H1 (cell line): ENCODE measurements at regions not wholly inside any gene's neighbourhood (a gene's known extent, or its start where the extent isn't known, plus 50 kb on each side); places are given as distances from the start of the nearest gene placed in this dataset.

Source experiments
- CTCF ChIA-PET: fragments of 300-600 bp; sonication (Branson Sonifier 250); formaldehyde crosslinking; loops from one replicate; lab custom pipeline; 2021; ENCODE audit not compliant: partially characterized antibody; lab: Charles Lee
- POLR2A ChIA-PET: fragments of 300-600 bp; sonication (Branson Sonifier 250); formaldehyde crosslinking; loops from one replicate; lab custom pipeline; 2021; ENCODE audit warnings: inconsistent platforms; ENCODE audit not compliant: partially characterized antibody; lab: Charles Lee
- DNase-seq, 2 experiments: peaks; one replicate each; pipeline versions ENCODE4 v3.0.0 to v3.0.0-alpha.2; 2010 to 2022; ENCODE audit warnings: low spot score in 2 of 2, low read depth in 1 of 2, mixed read lengths in 1 of 2
- FAIRE-seq: peaks from 2 replicates; lab custom pipeline; 2011; peaks lifted over from hg19 to GRCh38; lab: Jason Lieb, UNC
- H2AFZ ChIP-seq: 2 replicates; pipeline ENCODE4 v1.8.1; 2012; ENCODE audit warnings: low read length, inconsistent platforms
- H2AK5ac ChIP-seq: 2 replicates; pipeline ENCODE4 v1.6.1; 2013; ENCODE audit warnings: low read depth, low read length
- H2BK120ac ChIP-seq: replicated peaks from 2 replicates; pipeline ENCODE3; 2013; ENCODE audit warnings: low read depth, low read length, inconsistent platforms
- H2BK12ac ChIP-seq: 2 replicates; pipeline ENCODE4 v1.6.1; 2013; ENCODE audit warnings: low read depth, low read length
- H2BK15ac ChIP-seq: 2 replicates; pipeline ENCODE4 v1.6.1; 2013; ENCODE audit warnings: low read length
- H2BK20ac ChIP-seq: 2 replicates; pipeline ENCODE4 v1.6.1; 2013; ENCODE audit warnings: low read length
- H2BK5ac ChIP-seq: 2 replicates; pipeline ENCODE4 v1.6.1; 2013; ENCODE audit warnings: low read depth, low read length
- H3K14ac ChIP-seq: 2 replicates; pipeline ENCODE4 v1.6.1; 2013; ENCODE audit warnings: inconsistent platforms; ENCODE audit not compliant: insufficient read length
- H3K18ac ChIP-seq: 2 replicates; pipeline ENCODE4 v1.6.1; 2013; ENCODE audit warnings: low read length; ENCODE audit errors: extremely low read depth
- H3K23ac ChIP-seq: 2 replicates; pipeline ENCODE4 v1.6.1; 2013; ENCODE audit warnings: inconsistent platforms; ENCODE audit not compliant: insufficient read length
- H3K23me2 ChIP-seq: 2 replicates; pipeline ENCODE4 v1.6.1; 2013; ENCODE audit warnings: low read depth, low read length
- H3K27ac ChIP-seq: 2 replicates; pipeline ENCODE4 v1.6.1; 2011; ENCODE audit warnings: low read depth, low read length, inconsistent platforms
- H3K27me3 ChIP-seq, 4 experiments: replicated peaks in 1 of 4; 1 replicate in 1 of 4; 2 replicates in 3 of 4; pipeline versions ENCODE4 v1.6.1 to v1.8.1; 2011 to 2013; ENCODE audit warnings: low read length in 3 of 4, mild to moderate bottlenecking in 3 of 4, inconsistent platforms in 2 of 4, mixed read lengths in 2 of 4, moderate library complexity in 1 of 4; ENCODE audit not compliant: control insufficient read depth in 3 of 4, insufficient read depth in 3 of 4; ENCODE audit errors: extremely low read depth in 1 of 4
- H3K36me3 ChIP-seq, 4 experiments: 2 replicates each; pipeline versions ENCODE4 v1.6.1 to v1.8.1; 2011 to 2013; ENCODE audit warnings: mild to moderate bottlenecking in 4 of 4, low read length in 3 of 4, moderate library complexity in 2 of 4, control low read depth in 1 of 4, inconsistent platforms in 1 of 4; ENCODE audit not compliant: insufficient read depth in 4 of 4, control insufficient read depth in 2 of 4
- H3K4ac ChIP-seq: replicated peaks from 2 replicates; pipeline ENCODE3; 2013; ENCODE audit warnings: low read length, low read depth, mixed read lengths, inconsistent platforms; ENCODE audit not compliant: insufficient read length
- H3K4me1 ChIP-seq, 4 experiments: replicated peaks in 1 of 4; 1 replicate in 1 of 4; 2 replicates in 3 of 4; pipeline versions ENCODE4 v1.6.1 to v1.8.1; 2011 to 2013; ENCODE audit warnings: low read length in 3 of 4, inconsistent platforms in 2 of 4, mixed read lengths in 1 of 4; ENCODE audit not compliant: insufficient read depth in 4 of 4, control insufficient read depth in 3 of 4
- H3K4me2 ChIP-seq, 2 experiments: 2 replicates each; pipeline versions ENCODE4 v1.6.1 to v1.8.1; 2011 to 2013; ENCODE audit warnings: low read depth in 2 of 2, low read length in 2 of 2, control low read depth in 1 of 2, inconsistent platforms in 1 of 2, mild to moderate bottlenecking in 1 of 2; ENCODE audit not compliant: insufficient read depth in 1 of 2
- H3K4me3 ChIP-seq, 4 experiments: fragments of 200-600, 300-600 bp in 1 of 4; sonication (generic), shearing (Covaris generic), sonication (Bioruptor Twin) in 1 of 4; 2 replicates each; pipeline versions ENCODE4 v1.5.1 to v1.8.1; 2011 to 2016; ENCODE audit warnings: low read length in 4 of 4, low read depth in 3 of 4, control low read depth in 2 of 4, inconsistent platforms in 2 of 4, mild to moderate bottlenecking in 2 of 4, mixed read lengths in 1 of 4, moderate library complexity in 1 of 4; ENCODE audit not compliant: insufficient read depth in 2 of 4; ENCODE audit errors: extremely low read depth in 1 of 4
- H3K56ac ChIP-seq: replicated peaks from 2 replicates; pipeline ENCODE3; 2013; ENCODE audit warnings: low read depth, mild to moderate bottlenecking, mixed read lengths, low read length, inconsistent platforms; ENCODE audit not compliant: insufficient read length
- H3K79me1 ChIP-seq: 2 replicates; pipeline ENCODE4 v1.6.1; 2013; ENCODE audit warnings: low read depth, low read length, control low read depth
- H3K79me2 ChIP-seq, 2 experiments: 2 replicates each; pipeline versions ENCODE4 v1.6.1 to v1.8.1; 2012 to 2013; ENCODE audit warnings: low read length in 2 of 2, mild to moderate bottlenecking in 2 of 2, inconsistent platforms in 1 of 2; ENCODE audit not compliant: insufficient read depth in 2 of 2, control insufficient read depth in 1 of 2
- H3K9ac ChIP-seq, 4 experiments: replicated peaks in 1 of 4; 1 replicate in 1 of 4; 2 replicates in 3 of 4; pipeline versions ENCODE4 v1.6.1 to v1.8.1; 2011 to 2013; ENCODE audit warnings: low read depth in 3 of 4, low read length in 3 of 4, control low read depth in 2 of 4, mild to moderate bottlenecking in 2 of 4, moderate library complexity in 2 of 4, inconsistent platforms in 1 of 4; ENCODE audit errors: extremely low read depth in 1 of 4
- H3K9me3 ChIP-seq, 2 experiments: 2 replicates each; pipeline versions ENCODE4 v1.6.1 to v1.8.1; 2012 to 2013; ENCODE audit warnings: mild to moderate bottlenecking in 2 of 2, moderate library complexity in 2 of 2, control low read depth in 1 of 2, inconsistent platforms in 1 of 2, low read depth in 1 of 2, low read length in 1 of 2, mixed read lengths in 1 of 2; ENCODE audit not compliant: insufficient read depth in 2 of 2
- H4K20me1 ChIP-seq, 2 experiments: replicated peaks in 1 of 2; 2 replicates each; pipeline versions ENCODE3 to v1.8.1; 2011 to 2013; ENCODE audit warnings: inconsistent platforms in 2 of 2, low read length in 2 of 2, mild to moderate bottlenecking in 1 of 2; ENCODE audit not compliant: insufficient read depth in 2 of 2, control insufficient read depth in 1 of 2
- H4K5ac ChIP-seq: 2 replicates; pipeline ENCODE4 v1.6.1; 2013; ENCODE audit warnings: low read length, low read depth, mixed read lengths, inconsistent platforms; ENCODE audit not compliant: insufficient read length
- H4K8ac ChIP-seq: 2 replicates; pipeline ENCODE4 v1.8.0; 2013; ENCODE audit warnings: mild to moderate bottlenecking, moderate library complexity, low read length, inconsistent platforms; ENCODE audit not compliant: insufficient read depth; ENCODE audit errors: extremely low read depth
- H4K91ac ChIP-seq: replicated peaks from 2 replicates; pipeline ENCODE3; 2013; ENCODE audit warnings: low read length, mixed read lengths, inconsistent platforms; ENCODE audit not compliant: insufficient read length
- CHD2 ChIP-seq: IDR thresholded peaks from 2 replicates; pipeline ENCODE4 v1.6.1; 2012; ENCODE audit warnings: low read length, improper control_type of control experiment
- GTF2F1 ChIP-seq: IDR thresholded peaks from 2 replicates; pipeline ENCODE4 v1.6.1; 2012; ENCODE audit warnings: low read depth, low read length, improper control_type of control experiment, borderline replicate concordance
- WGBS, 2 experiments: shearing (Covaris generic) in 1 of 2; methylation state at CpG; one replicate each; pipeline versions ENCODE4 v1.1.6 to v1.1.7; 2013 to 2015; ENCODE audit warnings: low lambda C conversion rate in 2 of 2, mixed read lengths in 2 of 2, inconsistent platforms in 1 of 2, low coverage in 1 of 2, missing lambda C conversion rate in 1 of 2; ENCODE audit not compliant: insufficient replicate concordance in 2 of 2, insufficient coverage in 1 of 2, insufficient read length in 1 of 2; ENCODE audit errors: extremely low coverage in 1 of 2, missing lambda C conversion rate in 1 of 2; 5-methylcytosine and 5-hydroxymethylcytosine counted together

GRCh38 chrX:7654316-7654715 is 188.7 kb upstream of the VCX start:
- H2BK5ac ChIP-seq: no peak overlapping the region
- H3K79me2 ChIP-seq: no peaks in the 10 kb centered on the region
- H3K23me2 ChIP-seq: no peaks in the 10 kb centered on the region; the same call in 1 of the 2 replicates
- no peaks in the 10 kb centered on the region for H3K27me3 ChIP-seq
- H3K18ac ChIP-seq: no peak overlapping the region
- H3K9me3 ChIP-seq: no peaks in the 10 kb centered on the region
- no peak overlapping the region for H2AFZ ChIP-seq
- H4K5ac ChIP-seq: no peak overlapping the region
- no peaks in the 10 kb centered on the region for H3K36me3 ChIP-seq
- CTCF ChIA-PET: interaction anchor here (0.8 kb wide), 1 partner anchor 28 kb away, joined by 3 read pairs; no protein-coding TSS in a partner anchor
- H2BK12ac ChIP-seq: no peak overlapping the region
- no peak overlapping the region for H3K14ac ChIP-seq
- H3K9ac ChIP-seq: no peak overlapping the region
- FAIRE-seq: peak; percentile 32
- no peak overlapping the region for H4K91ac ChIP-seq
- H3K4me3 ChIP-seq: no peak overlapping the region
- H2BK20ac ChIP-seq: no peak overlapping the region
- H3K4me2 ChIP-seq: no peak overlapping the region
- no peaks in the 10 kb centered on the region for H3K79me1 ChIP-seq
- no peak overlapping the region for H2BK120ac ChIP-seq
- no peaks in the 10 kb centered on the region for H4K20me1 ChIP-seq
- H3K4ac ChIP-seq: no peak overlapping the region
- no peak overlapping the region for H2BK15ac ChIP-seq
- no peak overlapping the region for H2AK5ac ChIP-seq
- H3K4me1 ChIP-seq: no peaks in the 10 kb centered on the region
- WGBS, 2 experiments: 92% methylated on average over 5 of the region's 5 CpGs; no CpG with 5 or more reads in 1 of the 2 experiments
- H4K8ac ChIP-seq: no peak overlapping the region
- POLR2A ChIA-PET: no interaction called here
- H3K56ac ChIP-seq: no peak overlapping the region
- H3K23ac ChIP-seq: no peak overlapping the region
- DNase-seq: no peak
- no peak overlapping the region for H3K27ac ChIP-seq
- TF ChIP-seq CHD2 (no peak), GTF2F1 (no peak)
